ENCODE measurements at regions not wholly inside any gene's neighbourhood (a gene's known extent, or its start where the extent isn't known, plus 50 kb on each side); places are given as distances from the start of the nearest gene placed in this dataset.
"Not testable (repeated sequence)": the region's sequence is repeated elsewhere in the genome, so short reads cannot be mapped to it uniquely, and the experiment has no call there.

GRCh38 chr21:27996906-27997305, 995.8 kb downstream of the LTN1 start:
- H3K79me2 ChIP-seq (ENCODE audit: control insufficient read depth, insufficient read depth, low read length, unreplicated experiment); H3K27me3 ChIP-seq (ENCODE audit: insufficient read depth, low read length); H3K4me3 ChIP-seq (ENCODE audit: low read depth, low read length); H3K4me1 ChIP-seq (ENCODE audit: control insufficient read depth, insufficient read depth, low read length, unreplicated experiment); H3K36me3 ChIP-seq (ENCODE audit: insufficient read depth, low read length): not testable (repeated sequence)
- peak overlapping the region; percentile 60 for H2AFZ ChIP-seq (ENCODE audit: low read length, unreplicated experiment)
- 0 out of 2 replicates have a peak overlapping the region, but pooled peaks have one; percentile 36 for H3K27ac ChIP-seq (ENCODE audit: low read depth, low read length)

- 0 out of 2 replicates have a peak overlapping the region, but pooled peaks have one; percentile 21 for H3K4me3 ChIP-seq (ENCODE audit: low read depth, low read length)
- H3K27me3 ChIP-seq (ENCODE audit: insufficient read depth, low read length); H3K36me3 ChIP-seq (ENCODE audit: insufficient read depth, low read length); H2AFZ ChIP-seq (ENCODE audit: low read length, unreplicated experiment); H3K4me1 ChIP-seq (ENCODE audit: control insufficient read depth, insufficient read depth, low read length, unreplicated experiment); H3K27ac ChIP-seq (ENCODE audit: low read depth, low read length); H3K79me2 ChIP-seq (ENCODE audit: control insufficient read depth, insufficient read depth, low read length, unreplicated experiment): not testable (repeated sequence)
These were observed 1007.9 kb downstream of the LTN1 start for GRCh38 chr21:27984663-27985325.

DNA sequence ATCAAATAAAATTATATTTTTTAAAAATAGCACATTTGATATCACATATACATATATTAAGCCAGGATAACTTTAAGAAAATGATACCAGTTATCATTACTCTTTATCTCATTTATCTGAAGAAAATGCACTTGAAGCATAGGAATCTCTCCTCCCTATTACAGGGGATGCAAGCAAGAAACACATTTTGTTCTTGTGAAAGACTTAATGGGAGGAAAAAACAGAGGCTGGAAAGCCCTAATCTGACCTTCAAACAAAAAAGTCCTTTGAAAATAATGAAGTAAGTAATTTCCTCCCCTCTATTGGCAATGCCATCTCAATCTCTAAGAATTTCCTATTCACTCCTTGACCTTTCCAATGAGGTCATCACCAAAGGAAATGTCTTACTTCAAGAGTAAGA, 1012.6 kb upstream of the ADAMTS5 start:
- not testable (repeated sequence) for H3K27me3 ChIP-seq (ENCODE audit: insufficient read depth, low read length); H2AFZ ChIP-seq (ENCODE audit: low read length, unreplicated experiment); H3K4me1 ChIP-seq (ENCODE audit: control insufficient read depth, insufficient read depth, low read length, unreplicated experiment)

GRCh38 chr21:27975514-27975913, 1008.6 kb upstream of the ADAMTS5 start:
- H3K4me3 ChIP-seq (ENCODE audit: low read depth, low read length), result no peak overlapping the region
- H3K27ac ChIP-seq (ENCODE audit: low read depth, low read length), result no peak overlapping the region
- no peaks in the 10 kb centered on the region for H3K36me3 ChIP-seq (ENCODE audit: insufficient read depth, low read length)
- no peaks in the 10 kb centered on the region for H3K27me3 ChIP-seq (ENCODE audit: insufficient read depth, low read length)
- peaks cover 3% of the 10 kb centered on the region for H3K4me1 ChIP-seq (ENCODE audit: control insufficient read depth, insufficient read depth, low read length, unreplicated experiment)
- H3K79me2 ChIP-seq (ENCODE audit: control insufficient read depth, insufficient read depth, low read length, unreplicated experiment), result no peaks in the 10 kb centered on the region
- no peak overlapping the region for H2AFZ ChIP-seq (ENCODE audit: low read length, unreplicated experiment)

More for the DNA sequence above, 1012.6 kb upstream of the ADAMTS5 start:
- H3K27ac ChIP-seq (ENCODE audit: low read depth, low read length); H3K4me3 ChIP-seq (ENCODE audit: low read depth, low read length); H3K79me2 ChIP-seq (ENCODE audit: control insufficient read depth, insufficient read depth, low read length, unreplicated experiment); H3K36me3 ChIP-seq (ENCODE audit: insufficient read depth, low read length): not testable (repeated sequence)

- not testable (repeated sequence) for H2AFZ ChIP-seq (ENCODE audit: low read length, unreplicated experiment); H3K36me3 ChIP-seq (ENCODE audit: insufficient read depth, low read length); H3K4me3 ChIP-seq (ENCODE audit: low read depth, low read length); H3K27ac ChIP-seq (ENCODE audit: low read depth, low read length); H3K79me2 ChIP-seq (ENCODE audit: control insufficient read depth, insufficient read depth, low read length, unreplicated experiment); H3K27me3 ChIP-seq (ENCODE audit: insufficient read depth, low read length); H3K4me1 ChIP-seq (ENCODE audit: control insufficient read depth, insufficient read depth, low read length, unreplicated experiment)
These were observed 1007.3 kb upstream of the ADAMTS5 start for GRCh38 chr21:27974152-27974551.

DNA sequence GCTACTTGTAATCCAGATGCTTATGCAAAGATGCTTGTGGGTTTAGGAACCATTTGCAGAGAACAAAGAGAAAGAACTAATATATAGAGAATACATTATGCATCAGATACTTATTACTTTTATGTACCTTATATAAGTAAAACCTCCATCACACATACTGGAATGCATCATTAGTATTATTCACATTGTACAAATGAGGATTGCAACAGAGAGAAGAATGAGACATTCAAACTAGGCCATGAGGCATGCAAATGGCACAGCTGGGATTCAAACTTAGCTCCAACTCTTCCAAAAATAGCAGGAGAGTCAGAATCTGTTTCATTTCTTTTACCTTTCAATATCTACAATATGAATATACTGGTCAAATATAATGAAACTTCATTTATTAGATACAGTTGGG, 1001.4 kb upstream of the ADAMTS5 start:
- H3K27ac ChIP-seq (ENCODE audit: low read depth, low read length); H3K4me3 ChIP-seq (ENCODE audit: low read depth, low read length); H3K4me1 ChIP-seq (ENCODE audit: control insufficient read depth, insufficient read depth, low read length, unreplicated experiment); H3K36me3 ChIP-seq (ENCODE audit: insufficient read depth, low read length); H2AFZ ChIP-seq (ENCODE audit: low read length, unreplicated experiment); H3K27me3 ChIP-seq (ENCODE audit: insufficient read depth, low read length); H3K79me2 ChIP-seq (ENCODE audit: control insufficient read depth, insufficient read depth, low read length, unreplicated experiment): not testable (repeated sequence)

GRCh38 chr21:27954543-27955165, 987.8 kb upstream of the ADAMTS5 start:
- Histone ChIP-seq H3K36me3 (ENCODE audit: insufficient read depth, low read length) (no peaks in the 10 kb centered on the region), H2AFZ (ENCODE audit: low read length, unreplicated experiment) (no peak overlapping the region), H3K79me2 (ENCODE audit: control insufficient read depth, insufficient read depth, low read length, unreplicated experiment) (no peaks in the 10 kb centered on the region), H3K27ac (ENCODE audit: low read depth, low read length) (no peak overlapping the region), H3K4me3 (ENCODE audit: low read depth, low read length) (no peak overlapping the region), H3K4me1 (ENCODE audit: control insufficient read depth, insufficient read depth, low read length, unreplicated experiment) (no peaks in the 10 kb centered on the region), H3K27me3 (ENCODE audit: insufficient read depth, low read length) (no peaks in the 10 kb centered on the region)

DNA sequence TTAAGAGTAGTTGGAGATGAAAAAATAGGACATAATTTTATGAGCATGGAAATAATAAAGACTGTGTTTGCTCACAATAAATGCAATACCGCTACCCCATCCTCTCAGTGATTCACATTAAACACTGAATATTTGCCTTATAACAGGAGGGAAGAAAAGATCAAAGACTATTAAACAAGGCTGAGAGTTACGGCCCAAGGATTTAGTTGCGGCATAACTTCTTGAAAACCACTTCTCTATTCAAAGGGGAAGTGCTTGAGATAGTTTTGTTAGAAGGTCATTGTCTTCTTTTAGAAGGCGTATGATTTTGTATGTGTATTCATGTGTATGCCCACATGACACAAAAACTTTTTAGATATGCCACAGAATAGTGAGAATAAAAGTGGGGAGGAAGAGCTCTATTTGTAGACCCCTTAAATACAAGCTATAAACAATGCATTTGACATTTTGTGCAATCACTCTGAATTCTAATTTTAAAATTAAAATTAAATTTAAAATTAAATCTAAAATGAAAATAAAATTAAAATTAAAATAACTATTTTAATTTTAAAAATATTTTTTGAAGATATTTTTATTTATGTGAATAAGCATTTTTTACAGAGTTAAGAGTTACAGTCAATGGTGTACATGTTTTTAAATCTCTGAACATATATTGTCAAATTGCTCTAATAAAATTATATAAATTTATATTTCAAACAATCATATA, 986.6 kb upstream of the ADAMTS5 start:
- Histone ChIP-seq H3K4me1 (ENCODE audit: control insufficient read depth, insufficient read depth, low read length, unreplicated experiment) (no peaks in the 10 kb centered on the region), H3K27ac (ENCODE audit: low read depth, low read length) (no peak overlapping the region), H3K36me3 (ENCODE audit: insufficient read depth, low read length) (no peaks in the 10 kb centered on the region), H3K4me3 (ENCODE audit: low read depth, low read length) (no peak overlapping the region), H2AFZ (ENCODE audit: low read length, unreplicated experiment) (no peak overlapping the region), H3K27me3 (ENCODE audit: insufficient read depth, low read length) (no peaks in the 10 kb centered on the region), H3K79me2 (ENCODE audit: control insufficient read depth, insufficient read depth, low read length, unreplicated experiment) (no peaks in the 10 kb centered on the region)

GRCh38 chr21:27949093-27949492, 982.2 kb upstream of the ADAMTS5 start:
- H3K4me3 ChIP-seq (ENCODE audit: low read depth, low read length); H3K4me1 ChIP-seq (ENCODE audit: control insufficient read depth, insufficient read depth, low read length, unreplicated experiment); H3K27me3 ChIP-seq (ENCODE audit: insufficient read depth, low read length); H2AFZ ChIP-seq (ENCODE audit: low read length, unreplicated experiment); H3K27ac ChIP-seq (ENCODE audit: low read depth, low read length); H3K79me2 ChIP-seq (ENCODE audit: control insufficient read depth, insufficient read depth, low read length, unreplicated experiment); H3K36me3 ChIP-seq (ENCODE audit: insufficient read depth, low read length): not testable (repeated sequence)

DNA sequence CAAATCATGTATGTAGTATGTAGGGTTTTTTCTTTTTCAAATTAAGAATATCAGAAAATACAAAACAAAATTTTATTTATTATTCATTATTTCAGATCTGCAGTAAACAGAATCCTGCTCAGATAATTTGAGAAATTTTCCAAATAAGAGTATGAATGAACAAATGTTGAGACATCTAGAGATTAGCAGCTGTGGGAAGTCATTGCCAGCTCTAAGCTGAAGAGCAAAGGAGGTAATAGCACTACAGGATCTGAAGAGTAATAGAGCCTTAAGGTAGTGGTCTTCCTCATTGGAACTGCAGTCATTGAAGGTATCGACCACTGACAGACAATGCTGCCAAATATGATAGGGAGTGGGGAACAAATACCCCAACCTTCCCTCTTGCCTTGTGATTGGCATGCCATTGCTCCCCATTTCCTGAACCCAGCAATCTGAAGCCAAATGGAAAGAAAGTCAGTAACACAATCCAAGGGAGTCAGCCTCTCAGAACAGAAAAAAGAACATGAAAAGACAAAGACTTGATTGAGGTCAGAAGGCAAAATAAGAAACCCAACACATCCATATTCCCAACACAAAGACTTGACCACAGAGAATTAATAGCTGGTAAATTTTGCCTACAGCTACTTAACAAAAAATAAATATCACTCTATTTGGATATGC, 963.4 kb upstream of the ADAMTS5 start:
- peaks cover 11% of the 10 kb centered on the region for H3K4me1 ChIP-seq (ENCODE audit: control insufficient read depth, insufficient read depth, low read length, unreplicated experiment)
- H3K79me2 ChIP-seq (ENCODE audit: control insufficient read depth, insufficient read depth, low read length, unreplicated experiment); H3K27ac ChIP-seq (ENCODE audit: low read depth, low read length); H3K27me3 ChIP-seq (ENCODE audit: insufficient read depth, low read length); H3K36me3 ChIP-seq (ENCODE audit: insufficient read depth, low read length); H3K4me3 ChIP-seq (ENCODE audit: low read depth, low read length); H2AFZ ChIP-seq (ENCODE audit: low read length, unreplicated experiment): not testable (repeated sequence)
